WERI-Rb-1 (cell line): ENCODE measurements at regions not wholly inside any gene's neighbourhood (a gene's known extent, or its start where the extent isn't known, plus 50 kb on each side); places are given as distances from the start of the nearest gene placed in this dataset.

Experiments used
- DNase-seq: peaks from one replicate; pipeline ENCODE4 v3.0.0-alpha.2; 2020
- H3K27ac ChIP-seq: fragments of 250-450 bp; sonication (Bioruptor Pico); 2 replicates; pipeline ENCODE4 v1.5.1; 2020; ENCODE audit warnings: mild to moderate bottlenecking, moderate library complexity
- H3K27me3 ChIP-seq: fragments of 250-450 bp; sonication (Bioruptor Pico); 2 replicates; pipeline ENCODE4 v1.5.1; 2021; ENCODE audit warnings: mild to moderate bottlenecking, low read depth, moderate library complexity; ENCODE audit not compliant: insufficient read depth, severe bottlenecking
- H3K36me3 ChIP-seq: fragments of 250-450 bp; sonication (Bioruptor Pico); 2 replicates; pipeline ENCODE4 v1.5.1; 2020; ENCODE audit warnings: mild to moderate bottlenecking, moderate library complexity
- H3K4me3 ChIP-seq: 2 replicates; pipeline ENCODE4 v1.5.1; 2011; ENCODE audit warnings: low read depth, mild to moderate bottlenecking, control low read depth, low read length
- H3K9me3 ChIP-seq: fragments of 250-450 bp; sonication (Bioruptor Pico); 2 replicates; pipeline ENCODE4 v1.5.1; 2021; ENCODE audit warnings: mild to moderate bottlenecking, moderate library complexity; ENCODE audit not compliant: severe bottlenecking
- TF ChIP-seq, protein P1 (sequence below): IDR thresholded peaks from 2 replicates; pipeline ENCODE4 v1.5.1; 2011; ENCODE audit warnings: low read depth, mild to moderate bottlenecking, control low read depth, inconsistent platforms, low read length

DNA sequence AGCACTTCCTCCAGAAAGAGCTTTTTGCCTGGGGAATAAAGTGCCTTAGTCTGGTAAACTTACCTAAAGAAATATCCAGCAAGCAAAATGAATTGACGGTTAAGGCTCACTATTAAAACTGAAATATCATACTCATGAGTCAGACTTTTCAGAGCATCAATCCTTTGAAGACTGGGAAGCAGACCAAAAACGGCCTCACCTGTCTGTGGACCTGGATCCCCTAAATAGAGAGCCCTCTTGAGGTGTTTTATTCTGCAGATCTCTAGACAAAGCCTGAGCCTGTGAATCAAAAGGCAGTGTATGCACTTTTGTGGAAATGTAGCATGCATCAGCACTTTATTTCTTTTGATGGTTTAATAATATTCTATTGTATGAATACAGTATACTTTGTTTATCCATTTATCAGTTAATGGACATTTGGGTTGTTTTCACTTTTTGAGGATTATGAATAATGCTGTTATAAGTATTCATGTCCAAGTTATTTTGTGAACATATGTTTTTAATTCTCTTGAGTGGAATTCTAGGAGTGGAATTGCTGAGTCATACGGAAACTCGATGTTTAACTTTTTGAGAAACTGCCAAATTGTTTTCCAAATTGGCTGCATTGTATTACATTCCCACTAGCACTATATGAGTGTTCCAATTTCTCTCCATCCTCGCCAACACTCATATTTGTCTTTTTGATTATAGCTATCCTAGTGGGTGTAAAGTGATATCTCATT is 449.0 kb upstream of the IGFBP3 start:
- TF ChIP-seq, protein P1, sequence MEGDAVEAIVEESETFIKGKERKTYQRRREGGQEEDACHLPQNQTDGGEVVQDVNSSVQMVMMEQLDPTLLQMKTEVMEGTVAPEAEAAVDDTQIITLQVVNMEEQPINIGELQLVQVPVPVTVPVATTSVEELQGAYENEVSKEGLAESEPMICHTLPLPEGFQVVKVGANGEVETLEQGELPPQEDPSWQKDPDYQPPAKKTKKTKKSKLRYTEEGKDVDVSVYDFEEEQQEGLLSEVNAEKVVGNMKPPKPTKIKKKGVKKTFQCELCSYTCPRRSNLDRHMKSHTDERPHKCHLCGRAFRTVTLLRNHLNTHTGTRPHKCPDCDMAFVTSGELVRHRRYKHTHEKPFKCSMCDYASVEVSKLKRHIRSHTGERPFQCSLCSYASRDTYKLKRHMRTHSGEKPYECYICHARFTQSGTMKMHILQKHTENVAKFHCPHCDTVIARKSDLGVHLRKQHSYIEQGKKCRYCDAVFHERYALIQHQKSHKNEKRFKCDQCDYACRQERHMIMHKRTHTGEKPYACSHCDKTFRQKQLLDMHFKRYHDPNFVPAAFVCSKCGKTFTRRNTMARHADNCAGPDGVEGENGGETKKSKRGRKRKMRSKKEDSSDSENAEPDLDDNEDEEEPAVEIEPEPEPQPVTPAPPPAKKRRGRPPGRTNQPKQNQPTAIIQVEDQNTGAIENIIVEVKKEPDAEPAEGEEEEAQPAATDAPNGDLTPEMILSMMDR, result no peak
- H3K4me3 ChIP-seq, result no peak overlapping the region
- H3K27me3 ChIP-seq, result no peaks in the 10 kb centered on the region
- no peaks in the 10 kb centered on the region for H3K36me3 ChIP-seq
- no peak for DNase-seq
- H3K9me3 ChIP-seq, result no peaks in the 10 kb centered on the region
- H3K27ac ChIP-seq, result no peak overlapping the region

DNA sequence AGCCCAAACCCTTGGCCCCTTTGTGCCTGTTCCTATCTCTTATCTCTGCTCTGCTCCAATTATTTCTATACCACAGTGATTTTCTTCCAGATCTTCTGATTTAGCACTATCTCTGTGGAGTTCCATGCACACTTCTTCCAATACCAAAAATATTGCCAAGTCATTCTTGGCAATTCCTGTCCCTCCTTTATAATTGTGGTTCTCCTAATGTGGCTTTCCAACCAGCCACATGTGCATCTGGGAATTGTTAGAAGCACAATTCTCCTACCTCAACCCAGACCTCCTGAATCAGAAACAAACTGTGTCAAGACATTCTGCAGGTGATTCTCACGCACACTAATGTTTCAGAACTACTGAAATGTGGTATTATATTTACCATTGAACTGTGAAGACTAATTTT is 447.8 kb upstream of the IGFBP3 start:
- DNase-seq, result no peak
- TF ChIP-seq, protein P1, result no peak
- Histone ChIP-seq H3K27me3 (no peaks in the 10 kb centered on the region), H3K36me3 (no peaks in the 10 kb centered on the region), H3K27ac (no peak overlapping the region), H3K9me3 (no peaks in the 10 kb centered on the region), H3K4me3 (no peak overlapping the region)

DNA sequence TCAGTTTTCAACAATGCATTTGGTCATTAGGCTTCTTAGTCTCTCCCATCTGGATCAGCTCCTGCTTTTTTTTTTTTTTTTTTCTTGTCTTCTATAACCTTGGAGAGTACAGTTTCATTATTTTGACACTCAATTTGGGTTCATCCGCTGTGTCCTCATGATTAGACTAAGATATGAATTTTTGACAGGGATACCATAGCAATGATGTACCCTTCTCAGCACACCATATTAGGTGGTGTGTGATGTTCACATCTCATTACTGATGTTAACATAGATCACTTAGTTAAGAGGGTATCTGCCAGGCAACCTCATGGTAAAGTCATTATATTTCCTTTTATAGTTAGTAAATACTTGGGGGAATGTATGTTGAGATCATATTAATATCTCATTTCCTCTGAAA is 445.5 kb upstream of the IGFBP3 start:
- no peak overlapping the region for H3K27ac ChIP-seq
- TF ChIP-seq, protein P1, result no peak
- no peaks in the 10 kb centered on the region for H3K36me3 ChIP-seq
- H3K9me3 ChIP-seq, result no peaks in the 10 kb centered on the region
- H3K4me3 ChIP-seq, result no peak overlapping the region
- no peak for DNase-seq
- H3K27me3 ChIP-seq, result no peaks in the 10 kb centered on the region

DNA sequence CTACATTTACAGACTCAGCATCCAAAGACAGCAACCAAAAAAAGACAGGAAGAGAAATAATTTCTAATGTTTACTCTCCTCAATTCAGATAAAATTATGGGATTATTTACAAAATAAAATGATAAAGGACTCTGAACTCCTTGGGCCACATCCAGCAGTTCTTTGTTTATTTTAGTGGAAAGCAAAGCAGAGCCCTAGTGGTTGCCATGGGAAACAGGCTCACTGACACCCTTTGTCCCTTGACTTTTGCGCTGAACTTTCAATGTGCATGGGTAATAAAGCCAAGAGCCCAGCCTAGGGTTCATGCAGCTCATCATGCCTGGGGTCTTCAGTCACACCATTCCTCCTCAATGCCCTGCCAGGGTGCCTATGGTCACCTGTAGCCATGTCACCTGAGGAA is 442.6 kb upstream of the IGFBP3 start:
- DNase-seq, result no peak
- no peaks in the 10 kb centered on the region for H3K9me3 ChIP-seq

DNA sequence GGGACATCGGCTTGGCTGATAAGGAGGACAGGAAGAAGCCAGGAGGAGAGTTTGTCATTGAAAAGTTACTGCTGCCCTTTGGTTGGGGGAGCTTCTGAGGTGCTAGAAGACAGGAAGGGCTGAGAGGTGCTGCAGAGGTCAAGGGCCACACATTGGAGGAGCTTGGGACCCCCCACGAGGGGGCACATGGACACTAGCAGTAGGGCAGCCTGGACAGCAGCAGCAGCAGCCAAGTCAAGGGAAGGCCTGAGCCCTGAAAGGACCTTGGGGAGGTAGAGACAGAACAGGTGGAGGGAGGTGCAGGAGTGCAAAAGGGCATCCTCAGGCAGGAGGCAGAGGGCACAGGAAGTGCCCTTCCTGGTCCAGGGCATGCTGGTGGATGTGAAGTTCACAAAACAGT is 439.7 kb upstream of the IGFBP3 start:
- H3K9me3 ChIP-seq, result no peaks in the 10 kb centered on the region
- H3K27me3 ChIP-seq, result no peaks in the 10 kb centered on the region
- H3K36me3 ChIP-seq, result no peaks in the 10 kb centered on the region
- DNase-seq, result peak; percentile 17
- no peak overlapping the region for H3K4me3 ChIP-seq
- H3K27ac ChIP-seq, result no peak overlapping the region
- TF ChIP-seq, protein P1, result no peak

More for the DNA sequence above, 442.6 kb upstream of the IGFBP3 start:
- Histone ChIP-seq H3K4me3 (no peak overlapping the region), H3K36me3 (no peaks in the 10 kb centered on the region), H3K27ac (no peak overlapping the region), H3K27me3 (no peaks in the 10 kb centered on the region)
- TF ChIP-seq, protein P1, result no peak

DNA sequence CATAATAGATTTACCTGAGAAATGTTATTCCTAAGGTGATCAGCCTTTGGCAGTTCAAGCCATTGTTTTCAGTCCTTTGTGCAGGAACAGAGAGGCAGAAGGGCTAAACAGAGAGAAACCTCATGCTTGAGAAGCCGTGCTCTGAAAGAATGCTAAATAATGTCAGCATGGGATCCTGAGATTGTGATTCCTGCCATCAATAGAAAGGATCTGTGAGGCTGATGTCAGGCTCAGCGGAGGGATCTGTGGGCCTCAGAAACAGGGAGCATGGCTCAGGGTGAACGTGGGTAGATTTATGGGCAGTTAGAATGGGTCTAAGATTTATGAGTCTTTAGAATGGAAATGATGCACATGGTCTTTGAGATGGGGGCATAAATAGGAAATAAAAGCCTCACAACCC is 439.2 kb upstream of the IGFBP3 start:
- H3K9me3 ChIP-seq, result no peaks in the 10 kb centered on the region

More for the DNA sequence above, 439.2 kb upstream of the IGFBP3 start:
- TF ChIP-seq, protein P1, result no peak
- Histone ChIP-seq H3K36me3 (no peaks in the 10 kb centered on the region), H3K27ac (no peak overlapping the region), H3K27me3 (no peaks in the 10 kb centered on the region), H3K4me3 (no peak overlapping the region)
- DNase-seq, result no peak
